IPS DF 4.7 (cell line): ENCODE measurements at regions not wholly inside any gene's neighbourhood (a gene's known extent, or its start where the extent isn't known, plus 50 kb on each side); places are given as distances from the start of the nearest gene placed in this dataset.

Source experiments
- DNase-seq: peaks from one replicate; pipeline ENCODE4 v3.0.0-alpha.2; 2013; ENCODE audit warnings: low spot score; ENCODE audit errors: extremely low read depth

- no peak for DNase-seq
These were observed 115.1 kb upstream of the REG3G start for GRCh38 chr2:78910376-78910775.

- no peak for DNase-seq
These were observed 112.2 kb upstream of the REG3G start for GRCh38 chr2:78913257-78913656.

- DNase-seq, result no peak
These were observed 100.2 kb upstream of the REG3G start for GRCh38 chr2:78925258-78925657.

- DNase-seq, result no peak
These were observed 97.0 kb upstream of the REG3G start for GRCh38 chr2:78928502-78928901.

- no peak for DNase-seq
These were observed 84.5 kb upstream of the REG3G start for GRCh38 chr2:78940998-78941397.

GRCh38 chr2:78941751-78942150 lies 83.8 kb upstream of the REG3G start:
- no peak for DNase-seq

GRCh38 chr2:78963881-78964280 lies 61.6 kb upstream of the REG3G start:
- no peak for DNase-seq

DNA sequence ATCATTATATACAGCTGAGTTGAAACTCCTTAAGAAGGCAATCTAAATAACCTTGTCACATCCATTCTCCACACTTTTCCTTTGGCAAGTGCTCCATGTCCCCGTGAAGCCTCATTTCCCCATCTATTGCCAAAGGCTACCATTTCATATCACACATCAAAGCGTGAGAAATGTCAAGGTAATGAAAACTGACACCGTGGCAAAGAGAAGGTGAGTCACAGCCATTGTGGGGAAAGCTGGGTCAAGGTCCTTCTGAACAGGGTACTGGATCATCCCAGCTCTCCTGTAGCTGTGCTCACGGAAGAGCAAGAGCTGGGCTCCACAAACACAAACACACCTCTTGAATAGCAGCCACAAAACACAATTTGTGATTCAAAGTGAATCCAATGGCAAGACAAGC lies 58.2 kb upstream of the REG3G start:
- no peak for DNase-seq

- no peak for DNase-seq
These were observed 51.9 kb upstream of the REG3G start for GRCh38 chr2:78973630-78974029.
